ENCODE measurements at regions not wholly inside any gene's neighbourhood (a gene's known extent, or its start where the extent isn't known, plus 50 kb on each side); places are given as distances from the start of the nearest gene placed in this dataset.

DNA sequence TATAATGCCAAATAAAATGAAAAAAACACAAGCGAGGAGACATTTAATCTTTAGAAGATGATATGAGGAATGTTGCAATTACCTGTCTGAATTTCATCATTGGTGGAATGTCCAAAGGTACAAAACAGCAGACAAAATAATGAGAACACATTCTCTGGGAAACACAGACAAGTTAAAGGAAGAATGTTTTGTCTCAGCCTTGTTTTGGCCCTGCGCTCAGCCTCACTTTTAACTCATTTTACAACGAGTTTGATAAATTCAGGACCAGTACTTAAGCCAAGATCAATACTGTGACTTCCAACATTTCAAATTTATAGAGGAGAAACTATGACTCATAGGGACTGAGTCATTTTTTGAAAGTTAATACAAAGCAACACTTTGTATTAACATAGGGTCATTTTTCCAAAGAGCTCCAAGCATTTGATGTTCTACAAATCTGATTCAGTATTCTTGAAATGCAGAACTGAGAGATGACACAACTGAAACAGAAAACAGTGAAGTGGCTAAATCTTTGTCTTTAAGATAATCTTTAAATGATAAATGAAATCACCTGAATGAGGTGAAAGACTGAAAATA, 833.2 kb upstream of the CHAC2 start:
- ATAC-seq (peak; percentile 74 to 90 (median 84)), DNase-seq (peak in 1 of 3 donors; percentile 16)
- Histone ChIP-seq H3K4me1 (peaks cover 0 to 8% (median 0%) of the 10 kb centered on the region in 4 donors), H3K27me3 (no peaks in the 10 kb centered on the region), H3K4me3 (no peak overlapping the region), H3K9me3 (no peaks in the 10 kb centered on the region), H3K36me3 (no peaks in the 10 kb centered on the region), H3K27ac (peak overlapping the region; percentile 39 to 77 (median 55))
- intact Hi-C loops (cut with DNase I), result no loop called here
- no peak for TF ChIP-seq POLR2A (IDR thresholded peaks at IDR 0.05)
- TF ChIP-seq, protein P1, sequence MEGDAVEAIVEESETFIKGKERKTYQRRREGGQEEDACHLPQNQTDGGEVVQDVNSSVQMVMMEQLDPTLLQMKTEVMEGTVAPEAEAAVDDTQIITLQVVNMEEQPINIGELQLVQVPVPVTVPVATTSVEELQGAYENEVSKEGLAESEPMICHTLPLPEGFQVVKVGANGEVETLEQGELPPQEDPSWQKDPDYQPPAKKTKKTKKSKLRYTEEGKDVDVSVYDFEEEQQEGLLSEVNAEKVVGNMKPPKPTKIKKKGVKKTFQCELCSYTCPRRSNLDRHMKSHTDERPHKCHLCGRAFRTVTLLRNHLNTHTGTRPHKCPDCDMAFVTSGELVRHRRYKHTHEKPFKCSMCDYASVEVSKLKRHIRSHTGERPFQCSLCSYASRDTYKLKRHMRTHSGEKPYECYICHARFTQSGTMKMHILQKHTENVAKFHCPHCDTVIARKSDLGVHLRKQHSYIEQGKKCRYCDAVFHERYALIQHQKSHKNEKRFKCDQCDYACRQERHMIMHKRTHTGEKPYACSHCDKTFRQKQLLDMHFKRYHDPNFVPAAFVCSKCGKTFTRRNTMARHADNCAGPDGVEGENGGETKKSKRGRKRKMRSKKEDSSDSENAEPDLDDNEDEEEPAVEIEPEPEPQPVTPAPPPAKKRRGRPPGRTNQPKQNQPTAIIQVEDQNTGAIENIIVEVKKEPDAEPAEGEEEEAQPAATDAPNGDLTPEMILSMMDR (IDR thresholded peaks at IDR 0.05), result no peak
- 24% methylated on average over 3 of the region's 3 CpGs for WGBS (ENCODE audit: insufficient coverage, low coverage, low lambda C conversion rate, missing lambda C conversion rate)

DNA sequence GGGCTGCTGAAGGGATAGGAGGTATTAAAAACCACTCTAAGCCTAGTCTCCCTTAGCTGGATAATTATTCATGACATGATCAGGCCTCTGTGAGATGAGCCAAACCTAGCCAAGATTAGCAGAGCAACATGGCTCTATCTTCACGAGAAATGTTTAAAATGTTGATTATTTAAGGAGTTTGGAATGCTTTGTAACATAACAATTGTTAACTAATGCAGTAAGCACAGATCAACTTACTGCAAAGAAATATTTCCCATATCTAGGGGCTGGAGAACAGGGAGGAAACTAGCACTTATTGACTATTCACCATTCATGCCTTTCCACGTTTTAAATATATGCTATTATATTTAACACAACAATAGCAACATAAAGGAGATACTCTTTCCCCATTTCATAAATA, 833.7 kb upstream of the CHAC2 start:
- intact Hi-C loops (cut with DNase I), result no loop called here
- peaks cover 0 to 8% (median 0%) of the 10 kb centered on the region in 4 donors for H3K4me1 ChIP-seq
- peak overlapping the region in 1 of 3 donors; percentile 77 for H3K27ac ChIP-seq
- H3K4me3 ChIP-seq, result no peak overlapping the region
- no peaks in the 10 kb centered on the region for H3K9me3 ChIP-seq
- 30% methylated on average over 2 of the region's 2 CpGs for WGBS (ENCODE audit: insufficient coverage, low coverage, low lambda C conversion rate, missing lambda C conversion rate)
- H3K27me3 ChIP-seq, result no peaks in the 10 kb centered on the region
- no peak for DNase-seq
- H3K36me3 ChIP-seq, result no peaks in the 10 kb centered on the region
- ATAC-seq, result peak in 1 of 4 donors; percentile 8
- TF ChIP-seq POLR2A (IDR thresholded peaks at IDR 0.05), result no peak
- TF ChIP-seq, protein P1 (IDR thresholded peaks at IDR 0.05), result no peak

- H3K4me1 ChIP-seq, result peaks cover 0 to 8% (median 0%) of the 10 kb centered on the region in 4 donors
- H3K36me3 ChIP-seq, result no peaks in the 10 kb centered on the region
- ATAC-seq (no peak), DNase-seq (no peak)
- no peak overlapping the region for H3K27ac ChIP-seq
- 67% methylated on average over 1 of the region's 1 CpG for WGBS (ENCODE audit: insufficient coverage, low coverage, low lambda C conversion rate, missing lambda C conversion rate)
- H3K27me3 ChIP-seq, result no peaks in the 10 kb centered on the region
- TF ChIP-seq, protein P1 (IDR thresholded peaks at IDR 0.05), result no peak
- TF ChIP-seq POLR2A (IDR thresholded peaks at IDR 0.05), result no peak
- intact Hi-C loops (cut with DNase I), result no loop called here
- H3K9me3 ChIP-seq, result no peaks in the 10 kb centered on the region
- no peak overlapping the region for H3K4me3 ChIP-seq
Measured at GRCh38 chr2:52931660-52932059, 835.9 kb upstream of the CHAC2 start.

DNA sequence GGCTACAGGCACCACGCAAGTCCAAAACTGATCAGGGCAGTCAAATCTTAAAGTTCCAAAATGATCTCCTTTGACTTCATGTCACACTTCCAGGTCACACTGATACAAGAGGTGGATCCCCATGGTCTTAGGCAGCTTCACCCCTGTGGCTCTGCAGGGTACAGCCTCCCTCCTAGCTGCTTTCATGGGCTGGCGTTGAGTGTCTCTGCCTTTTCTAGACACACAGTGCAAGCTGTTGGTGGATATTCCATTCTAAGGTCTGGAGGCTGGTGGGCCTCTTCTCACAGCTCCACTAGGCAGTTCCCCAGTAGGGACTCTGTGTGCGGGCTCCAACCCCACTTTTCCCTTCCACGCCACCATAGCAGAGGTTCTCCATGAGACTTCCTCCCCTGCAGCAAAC, 838.2 kb upstream of the CHAC2 start:
- DNase-seq, result no peak
- no peak for ATAC-seq
- no peaks in the 10 kb centered on the region for H3K9me3 ChIP-seq
- no peak overlapping the region for H3K27ac ChIP-seq
- no peak for TF ChIP-seq POLR2A (IDR thresholded peaks at IDR 0.05)
- TF ChIP-seq, protein P1 (IDR thresholded peaks at IDR 0.05), result no peak
- peaks cover 0 to 1% (median 0%) of the 10 kb centered on the region in 4 donors for H3K4me1 ChIP-seq
- intact Hi-C loops (cut with DNase I), result no loop called here
- 55% methylated on average over 2 of the region's 4 CpGs for WGBS (ENCODE audit: insufficient coverage, low coverage, low lambda C conversion rate, missing lambda C conversion rate)
- H3K4me3 ChIP-seq, result no peak overlapping the region
- no peaks in the 10 kb centered on the region for H3K27me3 ChIP-seq
- no peaks in the 10 kb centered on the region for H3K36me3 ChIP-seq

Measured in right lobe of liver (tissue), 6 donors.